Uterus (tissue), 2 donors: ENCODE measurements at regions not wholly inside any gene's neighbourhood (a gene's known extent, or its start where the extent isn't known, plus 50 kb on each side); places are given as distances from the start of the nearest gene placed in this dataset.

Experiments used
- POLR2A ChIP-seq, 2 donors: fragments of 450-650 bp; IDR thresholded peaks; one replicate each; pipeline ENCODE4 v1.6.1; 2016; ENCODE audit warnings: antibody characterized with exemption in 2 of 2, mild to moderate bottlenecking in 1 of 2, moderate library complexity in 1 of 2
- TF ChIP-seq, protein P1 (sequence below), 4 experiments: fragments of 200-600 bp in 2 of 4; fragments of 450-650 bp in 2 of 4; sonication (generic) in 2 of 4; IDR thresholded peaks; one replicate each; pipeline ENCODE4 v1.5.1; 2016 to 2019; ENCODE audit warnings: antibody characterized with exemption in 4 of 4, mild to moderate bottlenecking in 2 of 4, moderate library complexity in 1 of 4

GRCh38 chr10:117450940-117451339 is 75.7 kb upstream of the PDZD8 start:
- TF ChIP-seq, protein P1, sequence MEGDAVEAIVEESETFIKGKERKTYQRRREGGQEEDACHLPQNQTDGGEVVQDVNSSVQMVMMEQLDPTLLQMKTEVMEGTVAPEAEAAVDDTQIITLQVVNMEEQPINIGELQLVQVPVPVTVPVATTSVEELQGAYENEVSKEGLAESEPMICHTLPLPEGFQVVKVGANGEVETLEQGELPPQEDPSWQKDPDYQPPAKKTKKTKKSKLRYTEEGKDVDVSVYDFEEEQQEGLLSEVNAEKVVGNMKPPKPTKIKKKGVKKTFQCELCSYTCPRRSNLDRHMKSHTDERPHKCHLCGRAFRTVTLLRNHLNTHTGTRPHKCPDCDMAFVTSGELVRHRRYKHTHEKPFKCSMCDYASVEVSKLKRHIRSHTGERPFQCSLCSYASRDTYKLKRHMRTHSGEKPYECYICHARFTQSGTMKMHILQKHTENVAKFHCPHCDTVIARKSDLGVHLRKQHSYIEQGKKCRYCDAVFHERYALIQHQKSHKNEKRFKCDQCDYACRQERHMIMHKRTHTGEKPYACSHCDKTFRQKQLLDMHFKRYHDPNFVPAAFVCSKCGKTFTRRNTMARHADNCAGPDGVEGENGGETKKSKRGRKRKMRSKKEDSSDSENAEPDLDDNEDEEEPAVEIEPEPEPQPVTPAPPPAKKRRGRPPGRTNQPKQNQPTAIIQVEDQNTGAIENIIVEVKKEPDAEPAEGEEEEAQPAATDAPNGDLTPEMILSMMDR (IDR thresholded peaks at IDR 0.05) = no peak
- no peak for TF ChIP-seq POLR2A (IDR thresholded peaks at IDR 0.05)
